NOMO-1 (cell line): ENCODE measurements at regions not wholly inside any gene's neighbourhood (a gene's known extent, or its start where the extent isn't known, plus 50 kb on each side); places are given as distances from the start of the nearest gene placed in this dataset.

Source experiments
- DNase-seq, 2 experiments: peaks; one replicate each; lab custom pipeline; 2025; ENCODE audit not compliant: unreplicated experiment in 2 of 2; lab: John Stamatoyannopoulos, UW

DNA sequence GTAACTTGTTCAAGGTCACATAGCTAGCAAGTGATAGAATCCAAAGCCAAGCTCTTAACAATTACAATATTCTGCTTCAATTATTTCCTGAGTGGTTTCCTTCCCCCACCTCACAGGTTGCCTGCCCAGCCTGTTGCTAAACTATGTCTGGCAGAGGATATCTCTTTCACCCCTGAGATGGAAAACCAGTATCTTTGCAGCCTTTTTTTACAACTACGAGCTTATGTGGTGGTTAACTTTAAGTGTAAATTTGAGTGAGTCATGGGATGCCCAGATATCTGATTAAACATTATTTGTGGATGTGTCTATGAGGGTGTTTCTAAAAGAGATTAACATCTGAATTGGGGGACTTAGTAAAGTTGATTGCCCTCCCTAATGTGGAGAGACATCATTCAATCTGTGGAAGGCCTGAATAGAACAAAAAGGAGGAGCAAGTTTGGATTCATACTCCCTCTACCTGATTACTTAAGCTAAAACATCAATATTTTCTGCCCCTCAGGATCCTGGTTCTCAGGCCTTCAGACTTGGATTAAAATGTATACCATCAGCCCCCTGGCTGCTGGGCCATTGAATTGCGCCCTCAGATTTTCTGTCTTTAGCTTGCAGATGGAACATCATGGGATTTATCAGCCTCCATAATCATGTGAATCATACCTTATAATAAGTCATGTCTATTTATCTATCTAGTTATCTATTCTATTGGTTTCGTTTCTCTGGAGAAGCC, 911.9 kb downstream of the METTL15 start:
- no peak for DNase-seq

DNA sequence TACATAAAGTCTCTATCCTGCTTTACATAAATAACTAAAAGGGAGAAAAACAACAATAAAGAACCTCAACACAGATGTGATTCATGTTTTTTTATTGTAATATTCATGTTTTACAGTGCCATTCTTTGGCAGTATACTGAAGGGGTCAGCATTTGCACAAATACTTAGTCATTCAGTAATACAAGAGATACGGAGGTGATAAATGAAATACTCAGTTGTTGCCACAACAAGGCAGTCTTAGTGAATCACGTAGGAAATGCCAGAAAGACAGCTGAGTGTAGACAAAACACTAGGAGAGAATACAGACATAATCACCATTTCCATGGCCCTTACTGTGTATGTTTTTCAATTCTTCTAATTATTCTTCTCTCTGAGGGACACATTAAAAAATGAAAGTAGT, 910.4 kb downstream of the METTL15 start:
- DNase-seq = no peak

DNA sequence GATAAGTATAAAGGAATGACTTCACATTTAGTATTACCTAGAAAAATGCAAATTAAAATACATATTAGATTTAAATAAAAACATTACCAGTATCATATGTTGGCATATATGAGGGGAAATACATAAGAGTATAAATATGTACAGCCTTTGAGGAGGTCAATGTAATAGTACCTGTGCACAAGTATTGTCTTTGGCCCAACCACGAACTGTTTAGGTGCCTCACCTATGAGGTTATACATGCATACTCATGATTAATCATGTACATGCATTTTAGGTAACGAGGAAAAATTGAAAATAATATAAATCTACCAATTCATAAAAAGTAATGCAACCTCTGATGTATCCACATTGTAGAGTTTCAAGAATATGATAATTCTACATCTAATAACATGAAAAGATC, 909.8 kb downstream of the METTL15 start:
- no peak for DNase-seq

DNA sequence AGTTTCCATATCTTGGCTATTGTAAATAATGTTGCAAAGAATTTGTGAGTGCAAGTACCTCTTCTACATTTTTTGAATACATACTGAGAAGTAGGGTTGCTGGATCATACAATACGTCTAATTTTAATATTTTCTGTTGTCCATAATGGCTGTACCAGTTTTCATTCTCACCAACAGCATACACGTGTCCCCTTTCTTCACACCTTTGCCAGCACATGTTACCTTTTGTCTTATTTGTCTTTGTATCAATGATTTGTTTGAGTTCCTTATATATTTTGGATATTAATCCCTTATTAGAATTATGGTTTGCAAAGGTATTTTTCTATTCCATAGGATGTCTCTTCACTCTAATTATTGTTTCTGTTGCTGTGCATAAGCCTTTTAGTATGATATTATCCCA, 904.3 kb downstream of the METTL15 start:
- no peak for DNase-seq

DNA sequence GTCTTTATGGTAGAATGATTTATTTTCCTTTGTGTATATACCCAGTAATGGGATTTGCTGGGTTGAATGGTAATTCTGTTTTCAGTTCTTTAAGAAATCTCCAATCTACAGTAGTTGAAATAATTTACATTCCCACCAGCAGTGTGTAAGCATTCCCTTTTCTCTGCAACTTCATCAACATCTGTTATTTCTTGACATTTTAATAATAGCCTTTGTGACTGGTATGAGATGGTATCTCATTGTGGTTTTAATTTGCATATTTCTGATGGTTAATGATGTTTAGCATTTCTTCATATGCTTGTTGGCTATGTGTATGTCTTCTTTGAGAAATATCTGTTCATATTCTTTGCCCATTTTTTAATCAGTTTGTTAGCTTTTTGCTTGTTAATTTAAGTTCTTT, 901.2 kb downstream of the METTL15 start:
- no peak for DNase-seq

DNA sequence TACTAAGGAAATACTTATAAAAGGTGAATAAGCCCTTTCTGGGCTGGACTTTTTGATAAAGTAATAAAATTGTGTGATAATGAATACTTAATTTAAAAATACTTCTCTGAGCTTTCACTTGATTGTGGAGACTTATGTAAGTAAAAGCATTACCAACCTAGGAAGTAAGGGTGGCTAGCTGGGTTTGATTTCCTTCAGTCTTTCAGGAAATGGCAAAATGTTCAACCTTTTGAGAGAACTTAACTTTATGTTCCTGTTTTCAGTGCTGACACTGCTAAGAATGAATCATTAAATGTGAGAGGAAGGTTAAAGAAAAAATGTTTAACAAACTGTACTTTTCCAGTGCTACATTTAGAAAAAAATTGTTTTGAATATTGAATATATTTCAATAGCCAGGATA, 900.3 kb downstream of the METTL15 start:
- DNase-seq = no peak

DNA sequence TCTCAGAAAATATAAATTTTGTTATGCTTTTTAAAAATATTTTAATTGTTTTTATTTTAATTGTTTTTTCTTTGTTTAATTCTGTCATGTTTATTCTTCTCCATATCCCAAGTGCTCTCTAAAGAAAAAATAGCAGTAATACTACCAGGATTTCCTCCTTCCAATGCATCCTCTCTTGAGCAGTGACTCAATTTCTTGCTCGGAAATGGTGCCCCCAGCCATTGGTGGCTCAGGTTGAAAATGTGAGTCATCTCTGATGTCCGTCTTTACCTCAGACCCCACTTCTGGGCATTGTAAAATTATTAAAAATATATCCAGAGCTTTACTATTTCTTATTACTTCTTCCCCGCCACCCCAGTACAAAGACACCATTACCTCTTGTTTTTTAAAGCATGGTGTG, 898.5 kb downstream of the METTL15 start:
- no peak for DNase-seq

DNA sequence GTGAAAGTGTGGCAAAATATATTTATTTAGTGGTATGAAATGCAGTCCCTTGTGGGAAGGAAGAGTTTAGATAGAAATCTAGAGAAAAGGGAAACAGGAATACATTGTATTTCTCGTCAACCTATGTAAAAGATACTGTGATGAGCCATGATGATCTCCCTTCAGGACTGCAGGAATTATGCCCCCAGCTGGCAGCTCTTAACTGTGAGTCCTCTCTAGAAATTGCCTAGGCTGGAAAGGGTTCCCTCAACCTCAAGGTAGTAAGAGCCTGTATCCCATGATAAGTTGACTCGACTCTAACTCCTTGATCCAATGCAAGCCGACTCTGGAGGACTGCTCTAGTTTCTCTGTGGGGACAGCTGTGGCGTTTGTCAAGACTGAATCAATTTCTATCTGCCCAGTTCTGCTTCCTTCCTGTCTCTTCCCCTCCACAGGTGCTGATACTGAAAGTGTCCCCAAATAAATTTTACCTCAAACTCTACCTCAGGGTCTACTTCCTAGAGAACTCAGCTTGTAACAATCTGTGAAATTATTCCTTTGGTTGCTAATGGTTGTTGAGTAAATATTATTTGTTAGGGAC, 897.3 kb downstream of the METTL15 start:
- DNase-seq = no peak

DNA sequence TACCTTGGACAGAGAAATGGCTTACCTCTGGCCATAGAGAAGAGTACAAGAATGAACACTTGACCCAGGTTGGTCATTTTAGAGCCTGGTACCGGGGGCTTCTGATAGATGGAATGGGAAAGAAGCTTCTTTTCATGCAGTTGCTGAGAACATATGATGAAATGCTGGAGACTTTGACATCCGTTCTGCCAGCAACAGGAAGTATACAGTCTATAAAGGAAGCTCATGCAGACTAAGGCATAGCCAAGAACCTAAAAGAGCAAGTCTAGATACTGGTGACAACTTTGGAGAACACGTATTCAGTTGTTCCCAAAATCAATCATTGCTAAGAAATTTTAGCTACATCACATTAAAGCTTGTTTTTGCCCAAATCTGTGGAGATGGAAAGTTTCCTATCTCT, 894.6 kb downstream of the METTL15 start:
- DNase-seq = no peak

DNA sequence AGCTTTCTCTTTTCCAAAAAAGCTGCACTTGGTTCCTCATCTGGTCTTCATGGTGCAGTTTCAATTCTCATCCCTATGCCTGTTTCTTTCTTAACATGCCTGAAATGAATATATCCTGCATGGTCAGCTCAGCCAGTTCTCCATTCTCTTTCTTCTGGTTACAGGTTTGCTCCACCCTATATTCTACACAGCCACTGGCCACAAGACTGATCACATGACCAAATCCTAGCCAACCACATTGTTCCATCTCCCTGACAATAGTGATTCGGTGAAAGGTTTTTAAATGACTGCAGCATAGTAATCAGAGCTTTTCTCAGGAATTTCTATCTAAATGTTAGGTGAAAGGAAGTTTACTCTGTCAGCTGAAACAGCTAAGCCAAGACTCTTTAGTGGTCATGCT, 891.4 kb downstream of the METTL15 start:
- no peak for DNase-seq

DNA sequence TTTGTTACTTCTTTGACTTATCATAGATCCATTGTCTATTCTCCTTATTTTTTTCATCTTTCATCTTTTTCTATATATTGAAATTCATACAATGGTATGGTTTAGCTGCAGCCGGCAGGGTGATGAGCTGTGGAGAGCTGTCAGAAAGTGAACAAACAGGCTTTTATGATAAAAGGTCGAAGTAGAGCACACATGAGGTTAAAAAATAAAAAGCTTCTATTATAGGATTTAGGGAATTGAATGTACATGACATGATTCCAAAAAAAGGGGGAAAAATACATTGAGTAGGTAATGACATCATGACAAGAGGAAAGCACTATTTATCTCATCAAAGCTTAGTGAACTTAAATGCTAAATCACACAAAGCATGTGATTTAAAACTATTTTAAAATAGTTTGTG, 884.8 kb downstream of the METTL15 start:
- DNase-seq = no peak

DNA sequence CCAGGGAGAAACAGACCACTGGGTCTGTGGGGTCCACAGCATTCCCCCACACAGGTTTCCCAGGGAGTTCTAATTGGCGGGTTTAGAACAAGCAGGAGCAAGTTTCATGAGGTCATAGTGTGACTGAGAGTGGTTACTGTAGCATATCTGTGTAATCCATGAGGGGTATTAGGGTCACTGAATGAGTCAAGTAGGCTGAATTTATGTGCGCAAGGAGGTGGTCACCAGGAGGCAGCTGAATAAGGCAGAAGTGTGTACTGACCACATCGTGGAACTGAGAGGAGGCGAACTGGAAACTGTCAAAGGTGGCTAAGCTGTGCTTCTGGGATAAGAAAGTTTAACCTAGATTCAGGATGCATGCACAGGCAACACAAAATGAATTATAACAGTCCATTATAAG, 876.0 kb downstream of the METTL15 start:
- no peak for DNase-seq

DNA sequence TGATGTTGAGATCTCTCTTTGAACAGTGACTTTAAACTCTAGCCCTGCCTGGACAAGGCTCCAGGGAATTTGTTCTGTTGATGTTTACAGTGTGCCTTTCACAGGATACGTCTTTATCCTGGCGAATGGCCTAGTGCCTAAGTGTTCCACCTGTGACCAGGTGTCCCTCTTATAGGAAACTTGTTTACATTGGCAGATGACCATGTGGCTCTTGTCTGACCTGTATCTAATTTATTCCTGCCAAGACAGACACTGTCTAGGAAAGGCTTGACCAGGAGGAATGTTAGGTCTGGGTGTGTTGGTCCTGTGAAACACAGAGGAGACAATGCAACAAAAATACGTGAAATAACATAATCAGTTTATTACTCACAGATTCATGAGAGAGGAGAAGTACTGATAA, 875.6 kb downstream of the METTL15 start:
- no peak for DNase-seq

DNA sequence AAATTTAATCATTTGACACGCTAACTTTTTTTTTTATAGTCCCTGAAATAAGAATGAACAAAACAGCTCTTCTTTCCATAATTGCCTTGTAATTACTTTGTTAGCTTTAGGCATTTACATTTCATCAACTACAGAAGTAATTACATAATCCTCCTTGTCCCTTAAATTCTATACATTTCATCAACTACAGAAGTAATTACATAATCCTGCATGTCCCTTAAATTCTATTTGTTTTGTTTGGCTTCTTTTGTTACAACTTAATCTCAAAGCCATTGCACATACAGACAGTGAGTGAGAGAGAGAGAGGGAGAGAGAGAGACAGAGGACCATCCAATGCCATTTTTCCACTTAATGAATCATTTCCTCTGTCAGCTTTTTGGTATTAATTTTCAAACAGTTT, 873.2 kb downstream of the METTL15 start:
- no peak for DNase-seq

DNA sequence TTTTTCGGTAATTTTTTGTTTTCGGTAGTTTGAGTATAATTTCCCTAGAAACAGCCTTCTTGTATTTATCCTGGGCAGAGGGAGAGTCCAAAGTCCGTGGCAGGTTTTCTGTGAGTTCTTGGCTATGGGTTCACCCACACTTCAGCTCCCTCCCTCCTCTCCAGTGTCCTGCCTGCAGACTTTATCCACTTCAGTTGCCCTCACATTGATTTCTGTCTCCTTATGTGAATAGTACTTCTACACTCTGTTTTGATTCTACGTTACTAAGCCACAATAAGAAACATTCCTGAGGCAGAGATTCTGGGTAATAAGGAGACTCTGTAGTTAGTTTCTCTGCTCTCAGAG, 868.6 kb downstream of the METTL15 start:
- no peak for DNase-seq

DNA sequence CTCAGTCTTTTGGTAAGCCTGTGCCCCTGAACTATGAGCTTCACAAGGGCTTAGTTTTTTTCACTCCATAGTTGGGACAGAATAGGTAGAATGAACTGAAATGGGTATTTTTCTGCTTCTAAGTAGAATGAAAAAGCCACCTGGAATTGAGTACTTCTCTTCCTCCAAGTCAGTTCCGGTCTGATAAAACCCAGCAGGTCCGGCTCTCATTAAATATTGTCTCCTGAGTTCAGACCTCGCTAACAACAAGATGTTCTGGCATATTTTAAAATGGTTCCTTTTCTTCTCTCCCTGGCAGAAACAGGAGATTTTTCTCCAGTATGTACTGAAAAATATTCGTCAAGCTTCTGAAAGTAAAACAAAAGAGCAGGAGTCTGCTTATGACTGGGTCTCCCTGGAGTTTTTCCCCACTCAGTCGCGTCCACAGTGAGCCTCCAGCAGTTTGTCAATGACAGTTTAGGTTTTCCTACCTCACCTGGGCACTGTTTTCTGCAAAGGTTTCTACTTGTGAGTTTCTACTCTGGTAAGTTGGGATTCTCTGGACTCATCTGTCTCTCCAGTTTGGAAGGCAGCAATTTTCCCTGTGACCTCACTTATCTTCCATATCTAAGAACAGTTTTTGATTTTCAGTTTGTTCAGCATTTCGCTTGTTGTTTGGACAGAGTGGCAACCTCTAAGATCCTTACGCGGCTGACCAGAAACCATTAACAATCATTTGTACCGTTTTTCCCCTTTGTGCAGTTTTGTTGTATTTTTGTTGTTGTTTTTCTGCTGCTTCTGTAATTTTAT, 868.0 kb downstream of the METTL15 start:
- DNase-seq = no peak

DNA sequence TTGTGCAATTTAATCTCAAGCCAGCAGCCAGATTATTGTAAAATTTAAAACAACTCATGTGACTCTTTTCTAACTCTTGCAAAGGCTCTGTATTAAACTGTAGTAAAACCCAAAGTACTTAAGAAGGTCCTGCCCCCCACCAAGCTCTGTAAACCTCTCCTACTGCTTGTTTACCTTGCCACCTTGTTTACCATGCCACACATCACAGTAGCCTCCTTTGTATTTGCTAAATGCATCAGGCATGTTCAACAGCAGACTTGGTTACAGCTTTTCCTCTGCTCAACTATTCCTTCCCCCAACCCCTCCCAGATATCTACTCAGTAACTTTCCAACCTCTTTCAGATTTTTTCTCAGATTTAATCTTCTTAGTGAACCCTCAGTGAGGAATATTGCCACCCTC, 861.6 kb downstream of the METTL15 start:
- DNase-seq = no peak

DNA sequence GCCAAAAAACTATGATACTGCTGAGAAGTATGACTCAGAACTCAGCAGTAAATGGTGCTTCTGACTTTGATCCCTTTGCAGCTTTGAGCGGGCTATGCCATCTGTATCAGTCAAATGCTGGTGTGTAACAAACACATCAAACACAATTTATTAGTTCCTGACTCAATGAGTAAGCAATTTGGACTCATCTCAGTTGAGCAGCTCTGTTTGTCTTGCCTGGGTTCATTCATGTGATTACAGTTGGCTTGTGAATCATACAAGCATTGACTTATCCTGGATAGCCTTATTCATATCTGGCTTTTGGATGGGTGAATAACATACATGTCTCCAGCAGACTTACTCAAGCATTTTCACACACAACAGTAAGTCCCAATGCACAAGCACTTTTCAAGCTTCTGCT, 858.8 kb downstream of the METTL15 start:
- no peak for DNase-seq

DNA sequence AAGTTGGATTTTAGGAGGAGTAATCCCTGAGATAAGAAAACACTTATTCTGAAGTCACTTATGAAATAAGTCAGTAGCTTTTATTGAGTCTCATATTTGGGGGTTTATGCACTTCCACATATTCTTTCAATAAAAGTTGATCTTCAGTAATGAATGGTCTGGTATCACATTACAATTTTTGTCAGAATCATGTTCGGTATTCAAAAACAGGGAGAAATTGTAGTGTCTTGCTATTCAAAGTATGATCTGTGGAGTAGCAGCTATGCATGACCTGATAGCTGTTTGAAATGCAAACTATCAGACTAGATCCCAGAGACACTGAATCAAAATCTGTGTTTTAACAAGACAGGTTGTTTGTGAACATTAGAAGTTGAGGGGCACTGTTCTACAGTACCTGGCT, 857.6 kb downstream of the METTL15 start:
- no peak for DNase-seq

DNA sequence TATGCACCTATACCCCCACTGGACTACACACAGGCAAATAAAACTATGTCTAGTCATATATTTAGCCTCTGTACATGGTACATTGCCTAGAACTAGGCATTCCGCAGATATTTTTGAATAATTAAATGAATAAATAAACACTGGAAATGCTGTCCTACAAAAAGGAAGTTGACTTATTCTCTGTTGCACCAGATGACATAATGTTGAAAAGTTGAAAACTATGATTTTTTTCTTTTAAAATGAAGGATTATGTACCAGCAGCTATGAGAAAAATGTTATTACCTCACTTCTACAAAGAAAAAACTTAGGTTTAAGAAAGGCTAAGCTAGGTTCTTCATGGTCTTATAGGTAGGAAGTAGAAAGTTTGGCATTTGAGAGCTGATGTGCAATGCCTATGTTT, 856.6 kb downstream of the METTL15 start:
- DNase-seq = no peak

DNA sequence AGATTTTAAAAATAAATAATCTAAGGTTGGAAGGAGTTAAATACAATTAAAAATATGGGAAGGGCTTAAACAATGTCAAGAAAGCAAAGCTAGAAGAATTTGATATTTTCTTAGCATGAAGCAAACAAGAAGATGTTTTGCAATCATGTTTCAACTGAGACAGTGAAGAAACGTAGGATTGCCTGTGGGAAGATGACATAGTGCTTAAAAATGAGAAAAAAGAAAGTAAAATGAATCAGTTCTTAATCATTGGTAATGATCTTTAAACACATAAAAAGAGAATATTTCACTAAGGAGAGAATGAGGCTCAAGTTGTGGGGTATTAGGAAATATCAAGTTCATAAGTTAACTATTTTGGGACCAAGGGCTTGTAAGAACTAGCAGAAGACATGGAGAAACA, 855.0 kb downstream of the METTL15 start:
- no peak for DNase-seq

DNA sequence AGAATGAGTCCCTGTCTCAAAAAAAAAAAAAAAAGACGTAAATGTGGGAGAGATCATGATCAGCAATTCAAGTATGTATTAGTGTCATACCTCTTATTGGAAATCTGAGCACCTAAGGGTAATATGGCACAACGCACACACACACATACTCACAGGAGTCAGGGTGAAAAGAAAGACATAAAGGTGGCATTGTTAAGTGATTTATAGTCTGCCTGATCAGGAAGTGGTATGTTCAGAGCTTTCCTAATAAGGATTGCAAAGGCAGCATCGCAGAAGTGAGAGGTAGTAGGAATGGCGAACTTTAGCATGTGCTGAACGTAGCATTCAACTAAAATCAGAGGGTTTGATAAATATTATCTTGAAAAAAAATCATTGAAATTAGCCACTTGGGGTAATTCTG, 854.3 kb downstream of the METTL15 start:
- DNase-seq = no peak
